ENCODE measurements at regions not wholly inside any gene's neighbourhood (a gene's known extent, or its start where the extent isn't known, plus 50 kb on each side); places are given as distances from the start of the nearest gene placed in this dataset.
"Not testable (repeated sequence)": the region's sequence is repeated elsewhere in the genome, so short reads cannot be mapped to it uniquely, and the experiment has no call there.

DNA sequence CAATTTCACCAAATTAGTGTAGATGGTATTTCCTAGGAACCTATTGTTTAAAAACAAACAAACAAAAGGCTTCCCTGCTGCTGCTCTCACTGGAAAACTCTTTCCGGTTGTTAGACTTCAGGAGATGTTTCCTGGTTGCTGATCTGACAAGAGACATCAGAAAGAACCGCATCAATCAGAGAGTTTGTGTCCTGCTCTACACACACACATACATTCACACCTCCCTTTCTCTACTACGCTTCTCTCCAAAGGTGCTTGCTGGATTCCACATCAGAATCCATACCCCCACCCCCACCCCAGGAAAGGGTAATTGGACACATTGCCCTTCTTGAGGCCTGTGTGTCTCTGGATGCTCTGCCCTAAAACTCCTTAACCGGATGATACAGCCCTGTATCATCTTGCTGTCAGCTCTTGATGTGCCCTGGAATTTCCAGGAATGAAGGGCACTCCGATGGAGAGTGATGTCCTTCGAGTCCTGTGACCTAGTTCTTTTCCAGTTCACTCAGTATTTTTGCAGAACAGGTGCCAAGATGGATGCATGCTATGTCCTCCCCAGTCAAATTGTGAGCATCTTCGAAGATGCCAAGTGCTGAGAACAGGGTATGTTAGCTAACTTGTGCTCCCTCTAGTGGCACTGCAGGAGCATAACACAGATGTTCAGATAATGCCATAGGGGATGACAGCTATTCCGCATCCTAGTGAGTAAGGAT, 113.7 kb upstream of the SLC35F3 start:
- DNase-seq = peak; percentile 41

DNA sequence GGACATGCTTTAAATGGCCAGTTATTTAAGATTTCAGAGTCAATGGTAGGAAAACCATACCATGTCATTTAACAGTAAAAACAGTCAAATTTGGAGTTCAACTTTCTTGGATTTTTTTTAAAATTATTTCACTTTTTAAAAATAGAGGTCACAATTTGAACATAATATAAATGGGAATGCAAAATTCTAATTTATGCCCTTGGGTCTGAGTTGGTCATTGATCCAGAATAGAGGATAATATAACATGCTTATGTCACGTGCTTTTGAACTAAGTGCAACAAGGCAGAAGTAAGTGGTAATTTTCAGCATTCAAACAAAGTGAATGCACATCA, 113.1 kb upstream of the SLC35F3 start:
- no peak for DNase-seq

DNA sequence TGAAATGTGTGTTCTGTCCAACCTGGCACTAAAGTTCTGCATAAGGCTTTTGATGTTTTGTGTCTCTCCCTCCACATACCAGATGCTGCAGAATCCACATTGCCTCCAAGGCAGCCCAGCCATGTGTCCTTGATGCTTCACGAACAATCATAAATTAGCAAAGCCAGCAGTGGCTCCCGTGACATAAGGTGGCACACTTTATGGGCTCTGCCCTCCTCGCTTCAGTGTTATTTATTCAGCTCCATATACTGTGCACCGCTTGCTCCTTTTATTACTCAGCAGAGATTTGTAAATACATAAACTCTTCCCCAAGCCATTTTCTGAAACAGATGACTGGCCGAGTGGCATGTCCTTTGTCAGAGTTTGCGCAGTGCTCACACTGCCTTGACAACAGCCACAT, 112.8 kb upstream of the SLC35F3 start:
- no peak for DNase-seq

DNA sequence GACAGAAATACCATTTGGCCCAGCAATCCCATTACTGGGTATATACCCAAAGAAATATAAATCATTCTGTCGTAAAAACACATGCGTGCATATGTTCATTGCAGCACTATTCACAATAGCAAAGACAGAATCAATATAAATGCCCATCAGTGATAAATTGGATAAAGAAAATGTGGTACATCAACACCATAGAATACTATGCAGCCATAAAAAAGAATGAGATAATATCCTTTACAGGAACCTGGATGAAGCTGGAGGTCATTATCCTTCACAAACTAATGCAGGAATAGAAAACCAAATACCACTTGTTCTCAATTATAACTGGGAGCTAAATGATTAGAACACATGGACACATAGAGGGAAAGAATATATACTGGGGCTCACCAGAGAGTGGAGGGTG, 109.6 kb upstream of the SLC35F3 start:
- no peak for DNase-seq

DNA sequence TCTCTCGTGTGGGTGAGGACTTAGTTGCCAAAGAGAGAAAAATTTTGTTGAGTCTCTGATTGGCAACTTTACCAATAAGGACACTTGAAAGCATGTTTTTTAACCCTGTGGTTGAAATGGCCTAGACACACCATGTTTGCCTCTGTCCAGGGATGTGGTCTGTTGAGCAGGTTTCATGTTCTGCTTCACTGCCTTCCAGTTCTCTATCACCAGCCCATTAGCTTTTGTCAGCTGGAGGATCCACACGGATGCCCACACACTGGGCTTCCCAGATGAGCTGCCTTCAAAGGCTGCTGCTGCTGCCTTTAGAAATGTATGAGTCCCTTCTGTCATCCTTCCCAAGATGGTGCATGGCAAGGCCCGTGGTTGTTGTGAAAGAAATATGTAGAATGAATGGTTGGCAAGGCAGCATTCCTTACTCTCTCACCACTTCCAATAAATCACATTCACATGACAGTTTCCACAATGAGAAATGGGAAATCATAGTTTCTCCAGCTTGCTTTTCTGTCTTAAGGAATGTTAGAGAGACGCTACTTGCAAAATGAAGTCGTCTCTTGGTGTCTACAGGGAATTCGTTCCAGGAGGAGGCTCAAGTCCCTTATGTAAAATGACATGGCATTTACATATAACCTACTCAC, 108.2 kb upstream of the SLC35F3 start:
- no peak for DNase-seq

DNA sequence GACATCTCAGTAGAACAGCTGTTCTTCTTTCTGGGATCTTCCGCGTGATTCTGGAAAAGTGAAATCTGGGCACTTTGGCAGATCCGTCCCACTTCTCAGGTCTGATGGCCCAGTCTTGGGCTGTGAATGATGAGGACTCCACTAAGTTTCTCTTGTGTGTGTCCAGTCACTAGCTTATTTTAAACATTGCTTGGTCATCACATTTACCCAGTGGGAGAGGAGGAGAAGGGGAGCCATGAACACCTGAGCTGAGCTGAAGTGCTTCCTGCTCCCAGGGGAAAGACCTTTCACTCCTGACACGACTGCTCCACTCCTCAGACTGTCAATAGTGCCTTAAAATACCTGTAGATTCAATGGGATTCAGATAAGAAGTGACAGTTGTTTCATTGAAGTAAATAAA, 101.9 kb upstream of the SLC35F3 start:
- no peak for DNase-seq

DNA sequence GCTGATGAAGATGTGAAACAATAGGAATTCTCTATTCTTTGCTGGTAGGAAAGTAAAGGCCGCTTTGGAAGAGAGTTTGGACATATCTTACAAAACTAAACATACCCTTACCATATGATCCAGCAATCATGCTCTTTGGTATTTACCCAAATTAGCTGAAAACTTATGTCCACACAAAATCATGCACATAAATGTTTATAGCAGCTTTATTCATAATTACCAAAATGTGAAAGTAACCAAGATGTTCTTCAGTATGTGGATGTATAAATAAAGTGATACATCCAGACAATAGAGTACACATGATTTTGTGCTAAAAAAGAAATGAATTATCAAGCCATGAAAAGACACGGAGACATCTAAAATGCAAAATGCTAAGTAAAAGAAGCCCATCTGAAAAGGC, 98.7 kb upstream of the SLC35F3 start:
- DNase-seq = no peak

DNA sequence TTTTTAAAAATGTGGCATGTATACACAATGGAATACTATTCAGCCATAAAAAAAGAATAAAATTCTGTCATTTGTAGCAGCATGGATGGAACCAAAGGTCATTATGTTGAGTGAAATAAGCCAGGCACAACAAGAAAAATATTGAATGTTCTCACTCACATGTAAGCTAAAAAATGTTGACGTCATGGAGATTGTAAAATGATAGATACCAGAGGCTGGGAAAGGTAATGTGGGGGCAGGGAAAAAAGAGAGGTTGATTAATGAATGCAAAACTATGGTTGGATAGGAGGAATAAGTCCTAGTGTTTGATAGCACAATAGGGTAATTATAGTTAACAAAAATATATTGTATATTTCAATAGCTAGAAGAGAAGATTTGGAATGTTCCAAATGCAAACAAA, 89.1 kb upstream of the SLC35F3 start:
- DNase-seq = no peak

DNA sequence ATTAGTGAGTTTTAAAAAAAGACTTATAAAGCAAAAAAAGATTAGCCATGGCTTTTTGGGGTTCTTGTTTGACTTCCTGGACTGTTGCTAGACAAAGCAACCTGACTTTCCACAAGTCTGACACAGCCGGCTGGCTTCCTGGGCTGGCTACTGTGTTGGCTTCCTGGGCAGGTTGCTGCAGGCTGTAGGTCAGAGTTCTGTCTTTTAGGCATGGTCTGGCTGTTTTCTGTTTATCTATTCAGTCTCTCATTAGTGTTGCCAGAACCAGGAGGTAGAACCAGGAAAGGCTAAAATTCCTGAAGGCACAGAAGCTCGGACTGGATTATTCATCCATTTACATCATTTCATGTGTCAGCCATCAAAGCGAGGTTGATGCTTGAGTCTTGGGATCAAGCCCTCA, 88.6 kb upstream of the SLC35F3 start:
- no peak for DNase-seq

DNA sequence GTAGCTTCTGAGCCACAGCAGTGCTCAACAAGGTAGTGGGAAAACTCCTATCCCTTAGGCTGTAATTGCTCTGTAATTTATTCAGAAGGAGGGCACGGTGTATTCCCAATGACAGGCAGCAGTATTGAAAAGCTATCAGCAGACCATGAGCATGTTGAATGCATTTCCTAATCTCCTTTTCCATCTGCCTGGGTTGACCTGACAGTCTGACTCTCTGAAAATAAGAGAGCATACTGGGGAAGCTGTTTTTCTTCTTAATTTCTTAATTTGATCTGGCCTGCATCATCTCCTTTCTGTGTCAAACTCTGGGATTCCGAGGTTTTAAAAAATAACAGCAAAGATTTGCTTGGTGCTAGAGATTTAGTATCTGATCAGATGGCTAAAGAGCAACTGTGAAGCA, 88.1 kb upstream of the SLC35F3 start:
- DNase-seq = no peak

DNA sequence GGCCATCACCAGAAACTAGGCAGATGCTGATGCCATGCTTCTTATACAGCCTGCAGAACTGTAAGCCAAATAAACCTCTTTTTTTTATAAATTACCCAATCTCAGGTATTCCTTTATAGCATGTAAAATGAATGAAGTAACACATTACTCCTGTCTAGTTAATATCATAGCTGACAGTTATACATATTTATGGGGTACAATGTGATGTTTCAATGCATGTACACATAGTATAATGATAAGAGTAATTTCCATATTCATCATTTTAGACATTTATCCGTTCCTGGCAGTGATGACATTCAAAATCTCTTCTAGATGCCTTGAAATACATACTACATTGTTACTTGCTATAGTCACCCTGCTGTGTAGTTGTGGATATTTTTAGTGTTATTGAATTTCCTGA, 85.4 kb upstream of the SLC35F3 start:
- no peak for DNase-seq

DNA sequence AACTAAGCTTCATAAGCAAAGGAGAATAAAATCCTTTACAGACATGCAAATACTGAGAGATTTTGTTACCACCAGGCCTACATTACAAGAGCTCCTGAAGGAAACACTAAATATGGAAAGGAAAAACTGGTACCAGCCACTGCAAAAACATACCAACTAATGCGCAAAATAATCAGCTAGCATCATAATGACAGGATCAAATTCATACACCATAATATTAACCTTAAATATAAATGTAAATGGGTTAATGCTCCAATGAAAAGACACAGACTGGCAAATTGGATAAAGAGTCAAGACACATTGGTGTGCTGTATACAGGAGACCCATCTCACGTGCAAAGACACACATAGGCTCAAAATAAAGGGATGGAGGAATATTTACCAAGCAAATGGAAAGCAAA, 80.3 kb upstream of the SLC35F3 start:
- DNase-seq = not testable (repeated sequence)

DNA sequence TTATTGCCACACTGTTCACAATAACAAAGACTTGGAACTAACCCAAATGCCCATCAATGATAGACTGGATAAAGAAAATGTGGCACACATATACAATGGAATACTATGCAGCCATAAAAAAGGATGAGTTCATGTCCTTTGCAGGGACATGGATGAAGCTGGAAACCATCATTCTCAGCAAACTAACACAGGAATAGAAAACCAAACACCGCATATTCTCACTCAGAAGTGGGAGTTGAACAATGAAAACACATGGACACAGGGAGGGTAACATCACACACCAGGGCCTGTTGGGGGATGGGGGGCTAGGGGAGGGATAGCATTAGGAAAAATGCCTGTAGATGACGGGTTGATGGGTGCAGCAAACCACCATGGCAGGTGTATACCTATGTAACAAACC, 76.5 kb upstream of the SLC35F3 start:
- DNase-seq = not testable (repeated sequence)

DNA sequence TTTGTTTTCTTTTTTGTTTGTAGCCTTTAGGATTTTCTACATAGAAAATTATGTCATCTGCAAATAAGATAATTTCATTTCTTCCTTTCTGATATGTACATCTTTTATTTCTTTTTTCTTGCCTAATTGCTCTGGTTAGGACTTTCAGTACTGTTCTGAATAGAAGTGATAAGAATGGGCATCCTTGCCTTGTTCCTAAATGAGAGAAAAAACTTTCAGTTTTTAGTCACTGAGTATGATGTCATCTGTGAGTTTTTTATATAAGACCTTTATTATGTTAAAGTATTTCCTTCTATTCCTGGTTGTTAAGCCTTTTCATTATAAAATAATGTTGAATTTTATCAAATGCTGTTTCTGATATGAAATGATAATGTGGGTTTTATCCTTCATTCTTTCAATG, 76.0 kb upstream of the SLC35F3 start:
- no peak for DNase-seq

DNA sequence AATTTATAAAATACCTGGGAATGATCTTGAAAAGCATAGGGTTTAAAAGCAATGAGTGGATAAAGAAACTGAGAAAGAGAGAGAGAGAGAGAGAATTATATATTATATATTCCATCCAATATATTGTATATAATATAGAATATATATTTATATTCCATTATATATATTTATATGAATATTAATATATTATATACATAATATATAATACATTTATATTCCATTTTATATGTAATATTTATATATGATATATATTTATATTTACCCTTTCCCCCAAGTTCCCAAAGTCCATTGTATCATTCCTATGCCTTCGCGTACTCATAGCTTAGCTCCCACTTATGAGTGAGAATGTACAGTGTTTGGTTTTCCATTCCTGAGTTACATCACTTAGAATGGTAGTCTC, 69.9 kb upstream of the SLC35F3 start:
- no peak for DNase-seq

DNA sequence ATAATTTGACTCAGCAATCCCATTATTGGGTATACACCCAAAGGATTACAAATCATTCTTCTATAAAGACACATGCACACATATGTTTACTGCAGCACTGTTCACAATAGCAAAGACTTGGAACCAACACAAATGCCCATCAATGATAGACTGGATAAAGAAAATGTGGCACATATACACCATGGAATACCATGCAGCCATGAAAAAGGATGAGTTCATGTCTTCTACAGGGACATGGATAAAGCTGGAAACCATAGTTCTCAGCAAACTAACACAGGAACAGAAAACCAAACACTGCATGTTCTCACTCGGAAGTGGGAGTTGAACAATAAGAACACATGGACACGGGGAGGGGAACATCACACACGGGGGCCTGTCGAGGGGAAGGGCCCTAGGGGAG, 66.3 kb upstream of the SLC35F3 start:
- not testable (repeated sequence) for DNase-seq

DNA sequence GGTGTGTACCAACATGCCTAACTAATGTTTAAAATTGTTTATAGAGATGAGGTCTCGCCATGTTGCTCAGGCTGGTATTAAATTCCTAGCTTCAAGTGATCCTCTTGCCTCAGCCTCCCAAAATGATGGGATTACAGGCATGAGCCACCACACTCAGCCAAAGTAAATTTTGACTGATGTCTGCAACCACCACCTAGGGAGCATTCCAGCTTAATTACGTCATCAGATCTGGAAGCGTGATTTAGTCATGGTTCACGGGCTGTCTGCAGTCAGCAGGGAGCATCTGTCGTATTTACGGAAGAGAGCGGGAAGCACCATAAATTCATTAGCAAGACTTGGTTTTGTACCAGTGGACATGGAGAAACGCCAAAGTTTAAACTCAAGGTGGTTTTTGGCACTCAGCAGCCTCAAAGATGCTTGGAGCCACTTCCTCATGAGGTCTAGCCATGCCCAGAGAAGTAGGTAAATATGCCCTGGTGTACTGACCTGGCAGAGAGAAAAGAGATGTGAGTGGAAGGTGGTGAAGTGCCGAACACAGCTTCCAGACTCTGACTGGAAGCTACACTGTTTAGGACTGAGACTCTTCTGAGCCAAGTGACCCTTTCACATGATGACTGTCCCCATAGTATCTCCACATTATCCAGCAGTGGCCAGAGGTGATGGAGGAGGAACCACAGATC, 60.8 kb upstream of the SLC35F3 start:
- DNase-seq = no peak

DNA sequence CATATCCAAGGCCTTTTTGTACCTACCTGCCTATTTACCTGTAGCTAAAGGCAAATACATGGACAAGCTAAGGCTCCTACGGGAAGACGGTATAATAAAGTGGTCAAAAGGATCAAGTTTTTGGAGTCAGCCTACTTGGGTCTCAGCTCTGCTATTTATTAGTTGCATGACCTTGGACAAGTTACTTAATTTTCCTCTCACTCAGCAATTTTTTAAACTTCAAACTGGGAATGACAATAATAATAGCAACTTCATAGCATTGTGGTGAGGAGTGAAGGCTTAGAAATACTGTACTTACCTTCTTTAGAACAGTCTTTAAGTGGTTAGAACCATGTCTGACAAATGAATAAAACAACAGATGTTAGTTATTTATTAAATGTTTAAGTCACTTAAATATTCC, 60.2 kb upstream of the SLC35F3 start:
- no peak for DNase-seq

DNA sequence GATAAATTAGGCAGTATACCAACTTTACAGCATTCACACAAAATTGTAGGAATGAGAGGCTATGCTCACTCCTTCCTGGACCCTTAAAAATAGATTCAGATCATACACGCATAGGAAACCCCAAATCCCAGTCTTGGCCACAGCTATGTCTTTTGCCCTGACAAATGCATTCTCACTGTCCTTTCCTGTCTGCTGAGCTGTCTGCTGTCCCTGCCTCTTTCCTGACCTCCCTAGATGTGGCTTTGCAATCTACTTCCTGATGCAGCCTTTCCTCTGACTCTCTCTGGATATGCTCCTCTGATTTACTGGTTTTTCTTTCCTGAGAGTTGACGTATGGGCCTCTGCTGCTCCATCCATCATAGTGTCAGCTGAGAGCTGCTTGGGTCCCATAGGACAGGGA, 59.8 kb upstream of the SLC35F3 start:
- DNase-seq = no peak

All from HCEC 1CT (cell line).